Adrenal gland (tissue), 5 donors: ENCODE measurements at regions not wholly inside any gene's neighbourhood (a gene's known extent, or its start where the extent isn't known, plus 50 kb on each side); places are given as distances from the start of the nearest gene placed in this dataset.

Experiments used
- POLR2A ChIP-seq, 2 donors: fragments of 450-650 bp; IDR thresholded peaks; one replicate each; pipeline ENCODE4 v1.6.1; 2017; ENCODE audit warnings: antibody characterized with exemption in 2 of 2, mild to moderate bottlenecking in 2 of 2, moderate library complexity in 1 of 2
- TF ChIP-seq, protein P1 (sequence below), 6 experiments: fragments of 450-650 bp in 4 of 6; fragments of 200-600 bp in 2 of 6; sonication (generic) in 1 of 6; IDR thresholded peaks; 1 replicate in 5 of 6; 2 replicates in 1 of 6; pipeline versions ENCODE4 v1.5.1 to v1.8.0; 2016 to 2021; ENCODE audit warnings: antibody characterized with exemption in 6 of 6, mild to moderate bottlenecking in 2 of 6, moderate library complexity in 1 of 6
- donor health status: DM: no; HTN: no; CAD: no.

DNA sequence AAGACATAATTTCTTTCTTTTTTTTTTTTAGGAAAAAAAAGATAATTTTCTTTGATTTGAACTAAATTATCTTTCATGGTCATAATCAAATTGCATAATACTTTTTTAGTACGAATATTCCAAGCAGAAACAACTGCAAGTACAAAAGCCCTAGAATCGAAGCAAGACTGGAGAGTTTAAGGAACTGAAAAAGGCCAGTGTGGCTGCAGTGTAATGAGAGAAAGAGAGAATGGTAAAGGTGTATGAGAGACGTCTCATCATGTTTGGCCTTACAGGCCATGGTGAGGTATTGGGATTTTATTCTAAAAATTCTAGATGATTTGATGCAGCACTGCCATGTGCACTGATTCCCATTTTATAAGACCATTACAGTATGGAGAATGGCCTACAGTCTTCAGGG is 180.9 kb downstream of the SUCNR1 start:
- TF ChIP-seq, protein P1, sequence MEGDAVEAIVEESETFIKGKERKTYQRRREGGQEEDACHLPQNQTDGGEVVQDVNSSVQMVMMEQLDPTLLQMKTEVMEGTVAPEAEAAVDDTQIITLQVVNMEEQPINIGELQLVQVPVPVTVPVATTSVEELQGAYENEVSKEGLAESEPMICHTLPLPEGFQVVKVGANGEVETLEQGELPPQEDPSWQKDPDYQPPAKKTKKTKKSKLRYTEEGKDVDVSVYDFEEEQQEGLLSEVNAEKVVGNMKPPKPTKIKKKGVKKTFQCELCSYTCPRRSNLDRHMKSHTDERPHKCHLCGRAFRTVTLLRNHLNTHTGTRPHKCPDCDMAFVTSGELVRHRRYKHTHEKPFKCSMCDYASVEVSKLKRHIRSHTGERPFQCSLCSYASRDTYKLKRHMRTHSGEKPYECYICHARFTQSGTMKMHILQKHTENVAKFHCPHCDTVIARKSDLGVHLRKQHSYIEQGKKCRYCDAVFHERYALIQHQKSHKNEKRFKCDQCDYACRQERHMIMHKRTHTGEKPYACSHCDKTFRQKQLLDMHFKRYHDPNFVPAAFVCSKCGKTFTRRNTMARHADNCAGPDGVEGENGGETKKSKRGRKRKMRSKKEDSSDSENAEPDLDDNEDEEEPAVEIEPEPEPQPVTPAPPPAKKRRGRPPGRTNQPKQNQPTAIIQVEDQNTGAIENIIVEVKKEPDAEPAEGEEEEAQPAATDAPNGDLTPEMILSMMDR (IDR thresholded peaks at IDR 0.05) = no peak
- no peak for TF ChIP-seq POLR2A (IDR thresholded peaks at IDR 0.05)
